Anterior cingulate cortex (tissue), 58 donors: ENCODE measurements at regions not wholly inside any gene's neighbourhood (a gene's known extent, or its start where the extent isn't known, plus 50 kb on each side); places are given as distances from the start of the nearest gene placed in this dataset.
A peak's percentile ranks its signal among the peaks of the same experiment; 100 is the strongest.
"Not testable (repeated sequence)": the region's sequence is repeated elsewhere in the genome, so short reads cannot be mapped to it uniquely, and the experiment has no call there.

Experiments
- DNase-seq, 58 donors: peaks; one replicate each; lab custom pipeline; 2025; lab: John Stamatoyannopoulos, UW

DNA sequence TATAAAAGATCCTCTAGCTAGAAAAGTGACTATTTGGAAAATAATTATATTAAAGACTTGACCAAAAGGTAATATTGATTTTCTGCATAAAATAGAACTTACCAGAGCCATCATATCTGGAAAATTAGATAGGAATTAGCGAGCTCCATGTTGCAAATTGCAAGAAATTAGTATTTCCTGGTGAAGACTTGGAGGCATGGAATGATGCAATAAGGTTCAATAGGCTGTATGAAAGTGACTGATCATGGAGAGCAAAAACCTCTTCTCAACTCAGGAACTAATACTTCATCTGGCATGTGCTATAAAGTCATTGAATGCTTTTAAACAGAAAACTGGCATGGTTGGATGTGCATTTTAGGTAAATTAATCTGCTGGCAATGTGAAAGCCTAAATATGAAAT is 66.3 kb upstream of the UFM1 start:
- no peak for DNase-seq

DNA sequence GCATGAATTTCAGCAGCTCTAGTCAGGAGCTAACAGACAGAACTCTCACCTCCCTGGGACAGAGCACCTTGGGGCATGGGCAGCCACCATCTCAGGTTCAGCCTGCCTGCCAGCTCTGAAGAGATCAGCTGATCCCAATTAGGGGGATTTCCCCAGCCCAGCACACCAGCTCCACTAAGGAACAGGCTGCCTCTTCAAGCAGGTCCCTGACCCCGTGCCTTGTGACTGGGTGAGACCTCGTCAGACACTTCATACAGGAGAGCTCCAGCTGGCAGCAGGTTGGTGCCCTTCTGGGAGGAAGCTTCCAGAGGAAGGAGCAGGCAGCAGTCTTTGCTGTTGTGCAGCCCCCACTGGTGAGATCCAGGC is 84.5 kb upstream of the UFM1 start:
- DNase-seq = no peak

DNA sequence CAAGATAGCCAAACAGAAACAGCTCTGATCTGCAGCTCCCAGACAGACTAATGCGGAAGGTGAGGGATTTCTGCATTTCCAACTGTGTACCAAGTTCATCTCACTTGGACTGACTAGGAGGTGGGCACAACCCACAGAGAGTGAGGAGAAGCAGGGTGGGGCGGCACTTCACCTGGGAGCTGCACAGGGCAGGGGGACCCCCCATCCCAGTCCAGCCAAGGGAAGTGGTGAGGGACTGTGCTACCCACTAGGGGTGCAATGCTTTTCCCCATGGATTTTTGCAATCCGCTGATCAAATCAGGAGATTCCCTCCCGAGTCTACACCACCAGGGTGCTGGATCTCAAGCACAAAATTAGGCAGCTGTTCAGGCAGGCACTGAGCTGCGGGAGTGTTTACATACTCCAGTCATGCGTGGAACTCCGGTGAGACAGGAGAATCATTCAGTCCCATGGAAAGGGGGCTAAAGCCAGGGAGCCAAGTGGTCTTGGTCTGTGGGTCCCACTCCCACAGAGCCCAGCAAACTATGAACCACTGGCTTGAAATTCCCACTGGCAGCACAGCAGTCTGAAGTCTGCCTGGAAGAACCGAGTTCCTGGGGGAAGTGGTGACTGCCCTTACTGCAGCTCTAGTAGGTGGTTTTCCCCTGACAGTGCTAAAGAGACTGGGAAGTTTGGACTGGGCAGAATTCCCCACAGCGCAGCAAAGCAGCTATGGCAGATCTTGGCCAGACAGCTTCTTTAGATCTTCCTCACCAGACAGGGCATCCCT is 85.1 kb upstream of the UFM1 start:
- no peak for DNase-seq

DNA sequence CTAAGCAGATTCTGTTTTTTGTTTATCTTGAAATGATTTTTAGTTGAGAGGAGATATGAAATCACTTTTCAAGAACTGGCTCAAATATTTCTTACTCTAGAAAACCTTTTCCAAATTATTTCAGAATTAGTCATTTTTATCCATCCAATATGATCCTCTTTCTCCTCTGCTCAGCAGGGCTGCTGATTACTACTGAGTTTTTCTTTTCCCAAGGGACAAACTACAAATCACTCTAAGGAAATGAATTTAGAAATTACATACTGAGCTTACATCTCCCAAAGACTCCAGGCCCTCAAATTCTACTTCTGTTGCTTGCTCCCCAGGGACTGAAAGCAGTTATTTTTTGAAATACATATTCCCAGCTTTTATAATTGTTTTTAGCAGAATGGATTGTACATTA is 87.4 kb upstream of the UFM1 start:
- no peak for DNase-seq

DNA sequence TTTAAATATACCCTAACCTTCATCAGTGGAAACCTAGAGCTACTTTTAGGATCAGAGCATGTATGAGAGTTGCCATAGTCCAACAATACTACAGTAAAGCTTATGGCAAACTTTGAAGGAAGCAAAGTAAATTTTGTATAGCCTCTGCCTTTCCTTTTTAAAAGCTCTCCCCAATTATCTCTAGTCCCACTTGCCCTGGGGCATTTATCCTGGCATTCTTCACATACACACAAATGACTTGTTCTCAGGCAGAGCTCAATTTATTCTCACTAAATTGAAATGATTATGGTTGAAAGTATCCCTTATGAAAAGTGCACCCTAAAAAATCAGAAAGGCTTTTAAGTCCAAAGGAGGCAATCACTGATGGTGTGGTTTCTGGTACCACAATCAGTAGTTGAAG is 94.1 kb upstream of the UFM1 start:
- no peak for DNase-seq

DNA sequence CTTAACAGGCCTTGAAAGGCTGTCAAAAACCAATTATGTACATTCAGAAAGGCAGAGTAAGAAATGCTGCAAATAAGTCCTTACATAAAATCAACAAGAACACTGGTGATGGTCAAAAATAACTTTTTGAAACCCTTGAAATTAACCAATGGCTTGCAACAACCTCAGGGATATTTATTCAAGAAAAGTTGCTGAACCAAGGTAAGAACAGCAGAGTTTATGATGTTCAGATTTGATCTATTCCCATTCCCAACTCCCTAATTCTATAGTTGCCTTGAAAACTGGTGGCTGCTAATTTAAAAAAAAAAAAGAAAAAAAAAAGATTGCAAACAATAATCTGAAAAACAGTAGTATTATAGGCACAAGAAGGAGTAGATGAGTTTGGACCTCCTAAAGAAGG is 109.8 kb upstream of the UFM1 start:
- no peak for DNase-seq

DNA sequence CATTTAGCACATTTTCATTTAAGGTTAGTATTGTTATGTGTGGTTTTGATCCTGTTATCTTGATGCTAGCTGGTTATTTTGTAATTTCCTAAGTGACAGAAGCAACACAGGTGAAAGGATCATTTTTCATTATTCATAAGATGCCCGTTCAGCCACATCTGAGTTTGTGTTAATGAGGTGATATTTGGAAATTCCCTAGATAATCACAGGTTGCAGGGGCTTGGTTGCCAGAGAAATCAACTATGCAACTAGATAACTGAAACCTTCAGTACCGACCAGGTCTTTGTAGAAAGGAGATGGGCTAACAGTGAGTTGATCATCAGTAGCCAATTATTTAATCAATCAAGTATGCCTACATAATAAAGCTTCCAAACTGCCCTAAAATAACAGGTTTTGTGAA is 121.3 kb upstream of the UFM1 start:
- no peak for DNase-seq

DNA sequence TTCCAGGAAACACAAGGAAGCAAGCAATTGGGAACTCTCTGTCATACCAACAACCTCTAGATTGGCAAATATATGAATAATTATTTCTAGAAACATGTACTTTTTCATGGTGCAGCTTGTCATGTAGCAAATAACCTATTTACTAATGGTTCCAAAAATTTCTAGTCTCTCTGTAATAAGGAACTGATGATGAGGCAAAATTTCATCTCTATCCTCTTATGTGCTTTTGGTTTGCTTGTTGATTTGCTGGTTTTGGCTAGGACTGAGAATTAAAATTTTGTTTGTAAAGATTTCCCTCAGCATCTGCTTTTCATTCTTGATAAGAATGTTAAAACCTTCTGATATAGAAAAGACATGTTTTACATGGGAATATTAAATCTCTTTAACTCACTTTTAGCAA is 123.2 kb upstream of the UFM1 start:
- no peak for DNase-seq

DNA sequence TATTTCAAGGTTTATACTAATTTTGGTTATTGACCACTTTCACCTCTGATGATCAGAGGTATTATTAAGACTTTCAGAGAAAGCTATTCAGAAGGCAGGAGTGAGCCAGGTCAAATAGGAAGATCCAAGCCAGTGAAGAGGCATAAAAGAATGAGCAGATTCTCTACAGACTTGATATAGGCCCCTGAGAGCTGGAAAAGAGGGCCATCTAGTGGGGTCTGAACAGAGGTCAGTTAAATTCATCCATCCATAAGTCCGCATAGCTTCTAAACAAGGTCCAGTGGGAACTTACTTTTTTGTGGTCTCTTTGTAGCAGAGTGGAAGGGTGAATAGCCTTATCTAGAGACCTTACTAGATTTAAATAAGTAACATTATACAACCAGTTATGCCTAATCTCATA is 126.6 kb upstream of the UFM1 start:
- DNase-seq = peak in 1 of 58 donors; percentile 0

DNA sequence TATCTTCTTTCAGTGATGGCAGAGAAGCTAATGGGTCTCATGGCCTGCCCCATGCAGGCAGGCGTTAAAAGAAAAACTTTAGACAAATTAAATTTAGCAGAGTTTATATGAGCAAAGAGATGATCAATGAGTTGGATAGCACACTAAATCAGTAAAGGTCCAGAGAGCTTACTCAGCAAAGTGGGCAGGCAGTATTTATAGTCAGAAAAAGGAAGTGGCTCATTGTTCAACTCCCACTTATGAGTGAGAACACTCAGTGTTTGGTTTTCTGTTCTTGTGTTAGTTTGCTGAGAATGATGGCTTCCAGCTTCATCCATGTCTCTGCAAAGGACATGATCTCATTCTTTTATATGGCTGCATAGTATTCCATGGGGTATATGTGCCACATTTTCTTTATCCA is 128.5 kb upstream of the UFM1 start:
- not testable (repeated sequence) for DNase-seq

DNA sequence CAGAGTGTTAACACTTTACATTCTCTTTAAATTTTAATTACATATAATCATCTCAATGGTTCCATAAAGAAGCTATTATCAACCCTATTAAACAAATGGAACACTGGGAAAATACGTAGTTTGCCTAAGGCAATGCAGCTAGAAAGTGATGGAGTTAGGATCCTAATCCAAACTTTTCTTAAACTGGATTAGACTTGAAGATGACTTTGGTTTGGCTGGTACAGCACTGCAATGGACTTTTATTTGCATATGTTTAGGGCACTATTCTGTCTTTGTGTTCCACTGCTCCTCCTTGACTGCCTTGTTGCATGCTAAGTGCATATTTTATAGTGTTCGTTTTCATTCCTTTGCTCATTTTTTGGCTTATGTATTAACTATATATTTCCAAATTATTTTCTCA is 133.5 kb upstream of the UFM1 start:
- DNase-seq = no peak

DNA sequence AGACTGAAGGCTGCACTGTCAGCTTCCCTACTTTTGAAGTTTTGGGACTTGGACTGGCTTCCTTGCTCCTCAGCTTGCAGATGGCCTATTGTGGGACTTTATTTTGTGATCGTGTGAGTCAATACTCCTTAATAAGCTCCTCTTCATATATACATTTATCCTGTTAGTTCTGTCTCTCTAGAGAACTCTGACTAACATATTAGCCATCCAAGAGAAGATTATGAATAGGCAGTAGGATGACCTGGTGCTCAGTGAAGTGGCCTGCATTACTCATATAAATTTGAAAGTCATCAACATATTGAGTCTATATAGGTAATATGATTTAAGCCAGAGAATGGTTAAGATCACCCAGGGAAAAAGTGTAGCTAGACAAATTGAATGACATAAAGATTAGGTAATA is 136.3 kb upstream of the UFM1 start:
- DNase-seq = no peak

DNA sequence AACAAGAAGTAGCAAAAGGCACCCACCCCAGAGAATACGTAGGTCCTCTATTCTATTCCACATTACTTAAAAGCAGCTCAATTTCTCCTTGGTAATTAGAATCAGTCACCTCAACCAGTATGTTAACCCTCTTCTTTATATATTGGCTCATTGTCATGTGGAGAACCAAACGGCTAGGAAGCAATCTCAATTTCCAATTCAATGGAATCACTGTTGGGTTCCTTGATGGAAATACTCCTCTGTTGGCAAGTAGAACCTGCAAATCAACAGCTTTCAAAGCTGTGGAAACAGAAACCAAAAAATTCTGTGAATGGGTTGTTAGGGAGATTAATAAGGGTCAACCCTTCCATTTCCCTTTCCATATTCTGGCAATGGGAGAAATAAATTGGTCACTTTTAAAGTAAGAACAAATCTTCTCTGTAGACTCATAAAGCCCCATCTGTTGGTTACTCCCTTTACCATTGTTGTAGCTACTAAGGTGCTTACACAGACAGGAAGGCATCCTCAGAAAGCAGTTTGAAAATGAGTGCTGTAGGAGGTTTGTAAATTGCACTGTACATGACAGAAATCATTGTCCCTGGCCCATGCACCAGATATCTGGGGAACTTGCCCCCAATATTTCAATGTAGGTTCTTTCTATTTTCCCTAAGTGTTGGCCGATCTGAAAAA is 138.6 kb upstream of the UFM1 start:
- DNase-seq = no peak

DNA sequence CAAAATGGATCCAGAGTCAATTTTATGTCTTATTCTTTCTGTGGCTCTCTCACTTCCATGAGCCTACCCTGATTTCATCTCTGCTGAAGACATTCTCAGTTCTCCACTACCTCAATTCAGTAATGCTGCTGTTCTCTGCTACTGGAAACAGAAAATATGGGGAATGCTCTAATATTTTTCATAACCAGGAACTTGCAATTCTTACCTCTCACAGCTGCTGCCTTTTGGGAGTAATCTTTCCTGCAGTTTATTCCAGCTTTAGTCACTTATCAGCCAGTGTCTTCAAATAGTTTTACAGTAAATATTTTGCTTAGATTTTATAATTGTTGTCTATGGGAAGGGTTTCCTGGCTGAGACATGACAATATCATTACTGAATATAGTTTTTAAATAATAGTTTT is 145.1 kb upstream of the UFM1 start:
- DNase-seq = no peak

DNA sequence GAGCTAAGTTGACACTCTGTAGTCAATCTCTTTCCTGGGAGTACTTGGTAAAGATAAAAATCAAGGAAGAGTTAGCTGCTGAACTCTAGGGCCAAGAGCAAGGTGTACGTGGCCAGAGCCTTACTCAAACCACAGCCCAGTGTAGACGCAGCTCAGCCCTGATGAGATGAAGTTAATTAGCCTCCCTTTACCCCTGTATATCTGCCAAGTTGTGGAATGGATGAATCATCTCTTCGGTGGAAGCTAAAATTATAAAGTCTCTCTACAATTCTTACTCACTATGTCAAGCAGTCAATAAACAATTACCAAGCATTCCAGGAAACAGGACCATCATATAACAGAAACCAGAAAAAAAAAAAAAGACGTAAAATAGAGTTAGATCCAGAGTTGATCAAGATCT is 146.9 kb upstream of the UFM1 start:
- DNase-seq = no peak

DNA sequence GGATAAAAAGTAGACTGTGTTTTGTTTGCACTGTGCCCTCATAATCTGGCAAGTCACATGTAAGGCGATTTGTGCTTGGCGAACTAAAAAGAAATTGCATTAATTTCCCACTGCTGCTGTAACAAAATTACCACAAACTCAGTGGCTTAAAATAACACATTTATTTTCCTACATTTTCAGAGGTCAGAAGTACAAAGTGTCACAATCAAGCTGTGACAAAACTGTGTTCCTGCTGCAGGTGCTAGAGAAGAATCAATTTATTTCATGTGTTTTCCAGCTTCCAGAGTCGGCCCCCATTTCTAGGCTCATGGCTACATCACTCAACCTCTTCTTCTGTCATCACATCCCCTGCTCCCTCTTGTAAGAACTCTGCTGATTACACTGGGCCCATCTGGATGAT is 158.6 kb upstream of the UFM1 start:
- no peak for DNase-seq

DNA sequence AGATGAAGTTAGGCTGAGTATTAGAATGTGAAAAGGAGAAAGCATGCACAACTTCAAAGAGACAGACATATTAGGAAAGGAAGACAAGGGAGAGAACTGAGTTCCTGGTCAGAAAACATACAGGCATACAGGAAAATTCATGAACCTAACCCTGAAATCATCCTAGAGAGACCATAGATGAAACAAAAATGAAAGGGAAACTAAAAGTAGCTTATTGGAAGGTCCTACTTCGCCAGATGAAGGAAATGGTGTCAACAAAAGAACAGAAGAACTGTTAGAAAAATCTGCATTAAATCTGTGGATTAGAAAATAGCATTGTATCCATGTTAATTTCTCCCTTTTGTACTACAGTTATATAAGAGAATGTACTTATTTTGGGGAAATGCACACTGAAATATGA is 169.0 kb upstream of the UFM1 start:
- DNase-seq = no peak

DNA sequence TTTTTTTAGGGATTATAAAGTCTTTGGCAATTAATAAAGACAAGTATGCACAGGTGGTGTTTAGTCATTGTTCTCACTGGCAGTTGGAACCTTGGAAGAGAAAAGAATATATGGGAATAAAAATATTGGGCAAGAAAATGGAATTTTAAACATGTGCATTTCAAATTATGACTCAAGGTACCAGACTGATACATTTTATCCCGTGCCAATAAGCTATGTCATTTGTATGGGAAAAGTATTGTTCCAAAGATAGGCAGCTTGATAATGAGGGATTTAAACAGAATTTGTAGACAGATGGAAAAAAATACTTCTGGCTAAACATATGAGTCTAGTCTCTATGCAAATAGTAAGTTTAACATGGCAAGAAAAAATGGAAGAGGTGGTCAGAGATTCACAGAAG is 169.5 kb upstream of the UFM1 start:
- DNase-seq = no peak

DNA sequence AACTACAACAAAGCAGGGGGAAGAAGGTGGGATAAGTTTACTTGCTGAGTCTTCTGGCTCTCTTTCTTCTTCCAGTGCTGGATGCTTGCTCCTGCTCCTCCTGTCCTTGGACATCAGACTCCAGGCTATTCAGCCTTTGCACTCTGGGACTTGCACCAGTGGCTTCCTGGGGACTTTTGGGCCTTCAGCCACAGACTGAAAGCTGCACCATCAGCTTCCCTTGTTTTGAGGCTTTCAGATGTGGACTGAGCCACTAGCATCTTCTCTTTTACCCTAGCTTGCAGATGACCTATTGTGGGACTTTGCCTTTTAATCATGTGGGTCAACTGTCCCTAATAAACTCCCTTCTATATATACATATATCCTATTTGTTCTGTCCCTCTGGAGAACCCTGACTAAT is 173.0 kb upstream of the UFM1 start:
- DNase-seq = no peak

DNA sequence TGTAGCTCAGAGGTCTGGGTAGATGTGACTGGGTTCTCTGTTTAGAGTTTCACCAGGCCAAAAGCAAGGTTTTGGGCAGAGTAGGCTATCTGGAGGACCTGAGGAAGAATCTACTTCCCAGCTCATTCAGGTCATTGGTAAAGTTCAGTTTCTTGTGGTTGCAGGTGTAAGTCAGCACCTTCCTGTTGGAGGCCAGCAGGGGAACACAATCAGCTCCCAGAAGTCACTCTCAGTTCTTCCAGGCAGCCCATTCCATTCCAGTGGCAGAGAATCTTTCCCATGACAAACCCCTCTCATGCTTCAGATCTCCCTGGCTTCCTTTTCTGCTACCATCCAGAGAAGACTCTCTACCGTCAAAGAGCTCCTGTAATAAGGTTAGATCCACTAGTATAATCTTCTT is 176.2 kb upstream of the UFM1 start:
- no peak for DNase-seq

DNA sequence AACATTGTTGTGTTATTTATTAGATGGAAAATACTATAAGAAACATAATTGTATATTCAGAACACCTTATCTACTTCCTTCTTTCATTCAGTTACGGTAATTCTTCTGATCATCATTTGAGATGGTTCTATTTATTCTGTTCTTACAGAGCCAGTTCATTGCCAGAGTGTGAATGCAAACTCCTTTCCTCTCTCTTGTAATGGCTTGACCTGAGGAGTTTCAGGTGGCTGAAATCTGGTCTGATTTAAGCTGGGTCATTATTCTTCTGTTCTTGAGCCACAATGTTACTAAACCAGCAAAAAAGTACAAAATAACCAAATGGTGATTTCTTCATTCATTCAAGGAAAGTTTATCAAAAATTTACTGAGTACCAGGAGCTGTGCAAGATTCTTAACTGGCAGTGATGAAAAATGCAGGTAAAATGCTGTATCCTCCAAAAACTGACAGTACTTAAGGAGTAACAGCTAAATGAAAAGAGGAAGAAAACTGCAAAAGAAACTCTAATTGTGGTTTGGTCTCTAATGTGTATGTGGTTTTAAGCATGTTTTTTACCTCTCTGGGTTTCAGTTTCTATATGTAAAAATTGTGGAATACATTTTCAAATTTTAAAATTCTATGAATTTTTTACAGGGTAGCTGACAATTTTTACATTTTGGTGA is 182.4 kb upstream of the UFM1 start:
- DNase-seq = no peak

DNA sequence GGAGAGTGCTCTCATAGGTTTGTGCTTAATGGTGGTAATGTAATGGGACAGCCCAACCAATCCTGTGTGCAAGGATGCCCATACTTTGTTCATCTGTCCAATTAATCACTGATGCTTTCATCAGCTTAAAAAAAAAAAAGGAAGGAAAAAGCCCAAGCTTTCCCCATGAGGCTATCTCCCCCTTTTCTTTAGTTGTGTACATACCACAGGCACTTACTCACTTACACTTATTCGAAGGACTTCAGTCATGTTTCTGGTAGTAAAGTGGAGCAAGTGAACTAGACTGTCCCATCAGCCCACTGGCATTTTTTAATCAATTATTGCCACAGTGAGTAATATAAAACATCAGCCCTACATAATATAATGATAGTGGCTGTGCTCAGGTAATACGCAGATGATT is 183.5 kb upstream of the UFM1 start:
- DNase-seq = no peak
